SK-MEL-5 (cell line): ENCODE measurements at regions not wholly inside any gene's neighbourhood (a gene's known extent, or its start where the extent isn't known, plus 50 kb on each side); places are given as distances from the start of the nearest gene placed in this dataset.
"Not testable (repeated sequence)": the region's sequence is repeated elsewhere in the genome, so short reads cannot be mapped to it uniquely, and the experiment has no call there.

Experiments used
- DNase-seq: peaks from one replicate; pipeline ENCODE4 v3.0.0-alpha.2; 2016; ENCODE audit warnings: low read depth, low spot score
- in situ Hi-C: cut with HindIII; loops from 2 replicates; pipeline ENCODE4 v1.10.0; 2016; ENCODE audit warnings: low sequenced_read_pairs, high pct_unique_total_duplicates, low pct_unique_long_range_greater_than_20kb

GRCh38 chr9:97248252-97248651 lies 59.2 kb upstream of the CCDC180 start:
- in situ Hi-C loops: not testable (repeated sequence)

GRCh38 chr9:97243606-97244005 lies 63.9 kb upstream of the CCDC180 start:
- in situ Hi-C loops: no loop called here
- no peak for DNase-seq

More at GRCh38 chr9:97248252-97248651, 59.2 kb upstream of the CCDC180 start:
- peak; percentile 70 for DNase-seq

- DNase-seq, in situ Hi-C loops: not testable (repeated sequence)
These were observed 66.0 kb upstream of the CCDC180 start for GRCh38 chr9:97241430-97241829.

- in situ Hi-C loops: no loop called here
- peak; percentile 59 for DNase-seq
These were observed 69.2 kb upstream of the CCDC180 start for GRCh38 chr9:97237951-97238889.

- DNase-seq: no peak
These were observed 70.1 kb upstream of the CCDC180 start for GRCh38 chr9:97237311-97237786.

GRCh38 chr9:97233009-97233400 lies 74.5 kb upstream of the CCDC180 start:
- DNase-seq, in situ Hi-C loops: not testable (repeated sequence)

More at GRCh38 chr9:97237311-97237786, 70.1 kb upstream of the CCDC180 start:
- in situ Hi-C loops: no loop called here

- in situ Hi-C loops: not testable (repeated sequence)
These were observed 75.1 kb upstream of the CCDC180 start for GRCh38 chr9:97232060-97233008.

GRCh38 chr9:97222393-97222792 lies 85.1 kb upstream of the CCDC180 start:
- in situ Hi-C loops, DNase-seq: not testable (repeated sequence)

More at GRCh38 chr9:97232060-97233008, 75.1 kb upstream of the CCDC180 start:
- DNase-seq: not testable (repeated sequence)

- DNase-seq: peak; percentile 36
- in situ Hi-C loops: not testable (repeated sequence)
These were observed 85.7 kb upstream of the CCDC180 start for GRCh38 chr9:97221478-97222355.

- no peak for DNase-seq
- in situ Hi-C loops: no loop called here
These were observed 86.5 kb upstream of the CCDC180 start for GRCh38 chr9:97220894-97221477.

- DNase-seq, in situ Hi-C loops: not testable (repeated sequence)
These were observed 87.1 kb upstream of the CCDC180 start for GRCh38 chr9:97220396-97220795.

GRCh38 chr9:97219443-97220140 lies 87.9 kb upstream of the CCDC180 start:
- in situ Hi-C loops: not testable (repeated sequence)

GRCh38 chr9:97215127-97215526 lies 92.3 kb upstream of the CCDC180 start:
- in situ Hi-C loops, DNase-seq: not testable (repeated sequence)

More at GRCh38 chr9:97219443-97220140, 87.9 kb upstream of the CCDC180 start:
- not testable (repeated sequence) for DNase-seq

- in situ Hi-C loops, DNase-seq: not testable (repeated sequence)
These were observed 92.9 kb upstream of the CCDC180 start for GRCh38 chr9:97214556-97214955.

- in situ Hi-C loops, DNase-seq: not testable (repeated sequence)
These were observed 107.8 kb upstream of the CCDC180 start for GRCh38 chr9:97199683-97200082.

- in situ Hi-C loops, DNase-seq: not testable (repeated sequence)
These were observed 113.7 kb upstream of the CCDC180 start for GRCh38 chr9:97193767-97194166.
